Tibial nerve (tissue), 4 donors: ENCODE measurements at regions not wholly inside any gene's neighbourhood (a gene's known extent, or its start where the extent isn't known, plus 50 kb on each side); places are given as distances from the start of the nearest gene placed in this dataset.

Experiments
- DNase-seq, 2 donors: peaks; one replicate each; pipeline ENCODE4 v3.0.0-alpha.2; 2019; ENCODE audit warnings: low spot score in 2 of 2
- H3K27ac ChIP-seq, 4 donors: fragments of 200-600 bp; sonication (generic) in 3 of 4; one replicate each; pipeline ENCODE4 v1.5.1; 2017 to 2019; ENCODE audit warnings: mild to moderate bottlenecking in 1 of 4
- H3K27me3 ChIP-seq, 2 donors: fragments of 200-600 bp; sonication (generic) in 1 of 2; one replicate each; pipeline versions ENCODE4 v1.5.1 to v1.6.0; 2017 to 2019
- H3K36me3 ChIP-seq, 3 donors: fragments of 200-600 bp; sonication (generic); one replicate each; pipeline ENCODE4 v1.5.1; 2018 to 2019
- H3K4me1 ChIP-seq, 4 donors: fragments of 200-600 bp; sonication (generic) in 3 of 4; one replicate each; pipeline ENCODE4 v1.5.1; 2017 to 2019
- H3K4me3 ChIP-seq, 4 donors: fragments of 200-600 bp; sonication (generic) in 3 of 4; one replicate each; pipeline ENCODE4 v1.5.1; 2017 to 2019; ENCODE audit warnings: mild to moderate bottlenecking in 1 of 4, moderate library complexity in 1 of 4
- H3K9me3 ChIP-seq, 4 donors: fragments of 200-600 bp; sonication (generic) in 3 of 4; one replicate each; pipeline ENCODE4 v1.5.1; 2017 to 2019
- EP300 ChIP-seq, 2 donors: sonication (generic); formaldehyde crosslinking; IDR thresholded peaks; one replicate each; pipeline ENCODE4 v1.6.1; 2017; ENCODE audit warnings: antibody characterized with exemption in 2 of 2, mild to moderate bottlenecking in 1 of 2
- POLR2A ChIP-seq, 2 donors: fragments of 450-650 bp; IDR thresholded peaks; one replicate each; pipeline ENCODE4 v1.6.1; 2017; ENCODE audit warnings: antibody characterized with exemption in 2 of 2, mild to moderate bottlenecking in 2 of 2, moderate library complexity in 2 of 2
- WGBS, 2 donors: methylation state at CpG; one replicate each; pipeline ENCODE4 v1.1.5; 2018; 5-methylcytosine and 5-hydroxymethylcytosine counted together
- TF ChIP-seq, protein P1 (sequence below), 5 experiments: fragments of 200-600 bp in 3 of 5; fragments of 450-650 bp in 2 of 5; sonication (generic) in 3 of 5; IDR thresholded peaks; one replicate each; pipeline ENCODE4 v1.5.1; 2016 to 2019; ENCODE audit warnings: antibody characterized with exemption in 5 of 5, mild to moderate bottlenecking in 3 of 5, moderate library complexity in 2 of 5

DNA sequence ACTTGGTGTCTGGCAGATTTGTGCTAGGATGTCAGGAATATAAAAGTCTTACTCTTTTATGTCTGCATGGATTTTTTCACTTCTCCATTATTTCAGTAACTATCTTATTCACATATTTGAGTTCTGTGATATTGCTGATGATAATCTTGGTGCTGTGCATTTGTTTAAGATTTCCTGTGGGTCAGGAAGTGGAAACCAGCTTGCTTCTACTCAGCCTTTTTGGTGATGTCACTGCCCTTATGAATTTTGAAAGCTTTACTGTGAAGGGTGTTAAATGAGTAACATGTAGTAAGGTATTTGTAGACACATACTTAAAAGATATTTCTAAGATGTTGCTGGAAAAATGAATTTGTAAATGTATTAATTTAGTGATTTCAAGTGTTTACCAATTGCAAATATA is 69.5 kb upstream of the VOPP1 start:
- Histone ChIP-seq H3K27ac (no peak overlapping the region), H3K27me3 (no peaks in the 10 kb centered on the region), H3K9me3 (peaks cover 0 to 11% (median 0%) of the 10 kb centered on the region in 4 donors), H3K4me1 (no peaks in the 10 kb centered on the region), H3K36me3 (no peaks in the 10 kb centered on the region), H3K4me3 (no peak overlapping the region)
- no peak for DNase-seq
- no peak for TF ChIP-seq POLR2A (IDR thresholded peaks at IDR 0.05)

DNA sequence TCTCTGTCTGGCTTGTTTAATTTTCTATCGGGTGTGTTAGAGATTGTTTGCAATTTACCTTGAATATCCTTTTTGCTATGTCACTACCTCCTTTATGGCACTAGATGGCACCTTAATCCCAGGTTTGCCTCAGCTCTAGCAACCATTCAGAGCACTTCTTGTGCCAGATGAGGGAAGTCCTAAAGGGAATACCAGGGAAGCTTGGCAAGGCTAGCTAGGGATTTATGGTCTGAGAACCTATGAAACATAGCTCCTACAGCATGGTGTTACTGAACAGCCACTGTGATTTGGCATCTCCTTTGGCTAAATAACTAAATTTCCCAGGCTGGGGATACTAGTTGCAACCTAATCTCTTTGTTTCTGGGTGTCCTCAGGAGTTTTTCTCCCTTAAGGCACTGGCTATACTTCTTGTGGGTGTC is 69.0 kb upstream of the VOPP1 start:
- Histone ChIP-seq H3K9me3 (peaks cover 0 to 11% (median 0%) of the 10 kb centered on the region in 4 donors), H3K27ac (no peak overlapping the region), H3K4me1 (no peaks in the 10 kb centered on the region), H3K27me3 (no peaks in the 10 kb centered on the region), H3K36me3 (no peaks in the 10 kb centered on the region), H3K4me3 (no peak overlapping the region)
- TF ChIP-seq EP300 (IDR thresholded peaks at IDR 0.05) (no peak), POLR2A (IDR thresholded peaks at IDR 0.05) (no peak)
- TF ChIP-seq, protein P1, sequence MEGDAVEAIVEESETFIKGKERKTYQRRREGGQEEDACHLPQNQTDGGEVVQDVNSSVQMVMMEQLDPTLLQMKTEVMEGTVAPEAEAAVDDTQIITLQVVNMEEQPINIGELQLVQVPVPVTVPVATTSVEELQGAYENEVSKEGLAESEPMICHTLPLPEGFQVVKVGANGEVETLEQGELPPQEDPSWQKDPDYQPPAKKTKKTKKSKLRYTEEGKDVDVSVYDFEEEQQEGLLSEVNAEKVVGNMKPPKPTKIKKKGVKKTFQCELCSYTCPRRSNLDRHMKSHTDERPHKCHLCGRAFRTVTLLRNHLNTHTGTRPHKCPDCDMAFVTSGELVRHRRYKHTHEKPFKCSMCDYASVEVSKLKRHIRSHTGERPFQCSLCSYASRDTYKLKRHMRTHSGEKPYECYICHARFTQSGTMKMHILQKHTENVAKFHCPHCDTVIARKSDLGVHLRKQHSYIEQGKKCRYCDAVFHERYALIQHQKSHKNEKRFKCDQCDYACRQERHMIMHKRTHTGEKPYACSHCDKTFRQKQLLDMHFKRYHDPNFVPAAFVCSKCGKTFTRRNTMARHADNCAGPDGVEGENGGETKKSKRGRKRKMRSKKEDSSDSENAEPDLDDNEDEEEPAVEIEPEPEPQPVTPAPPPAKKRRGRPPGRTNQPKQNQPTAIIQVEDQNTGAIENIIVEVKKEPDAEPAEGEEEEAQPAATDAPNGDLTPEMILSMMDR (IDR thresholded peaks at IDR 0.05): peak; percentile 38 to 70 (median 55)
- DNase-seq: peak in 1 of 2 donors; percentile 8
- 3 to 9% methylated on average over 1 of the region's 1 CpG for WGBS, 2 donors

DNA sequence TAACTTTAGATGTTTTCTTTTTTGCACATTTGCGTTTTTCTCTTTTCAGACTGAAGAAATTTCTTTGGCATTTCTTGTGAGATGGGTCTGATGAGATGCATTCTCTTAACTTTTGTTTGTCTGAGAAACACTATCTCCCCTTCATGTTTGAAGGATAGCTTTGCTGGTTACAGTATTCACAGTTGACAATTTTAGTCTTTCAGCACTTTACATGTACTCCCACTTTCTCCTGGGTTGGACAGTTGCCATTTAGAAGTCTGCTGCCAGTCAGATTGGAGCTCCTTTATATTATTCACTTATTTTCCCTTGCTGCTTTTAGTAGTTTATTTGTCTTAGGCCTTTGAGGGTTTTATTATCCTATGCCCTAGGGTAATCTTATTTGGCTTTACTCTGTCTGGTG is 67.3 kb upstream of the VOPP1 start:
- no peaks in the 10 kb centered on the region for H3K36me3 ChIP-seq
- H3K27ac ChIP-seq: no peak overlapping the region
- H3K27me3 ChIP-seq: no peaks in the 10 kb centered on the region
- no peaks in the 10 kb centered on the region for H3K4me1 ChIP-seq
- WGBS, 2 donors: 87 to 97% methylated on average over 1 of the region's 1 CpG
- peaks cover 0 to 11% (median 0%) of the 10 kb centered on the region in 4 donors for H3K9me3 ChIP-seq
- no peak for DNase-seq
- TF ChIP-seq POLR2A (IDR thresholded peaks at IDR 0.05) (no peak), EP300 (IDR thresholded peaks at IDR 0.05) (no peak)
- TF ChIP-seq, protein P1 (IDR thresholded peaks at IDR 0.05): no peak
- H3K4me3 ChIP-seq: no peak overlapping the region

DNA sequence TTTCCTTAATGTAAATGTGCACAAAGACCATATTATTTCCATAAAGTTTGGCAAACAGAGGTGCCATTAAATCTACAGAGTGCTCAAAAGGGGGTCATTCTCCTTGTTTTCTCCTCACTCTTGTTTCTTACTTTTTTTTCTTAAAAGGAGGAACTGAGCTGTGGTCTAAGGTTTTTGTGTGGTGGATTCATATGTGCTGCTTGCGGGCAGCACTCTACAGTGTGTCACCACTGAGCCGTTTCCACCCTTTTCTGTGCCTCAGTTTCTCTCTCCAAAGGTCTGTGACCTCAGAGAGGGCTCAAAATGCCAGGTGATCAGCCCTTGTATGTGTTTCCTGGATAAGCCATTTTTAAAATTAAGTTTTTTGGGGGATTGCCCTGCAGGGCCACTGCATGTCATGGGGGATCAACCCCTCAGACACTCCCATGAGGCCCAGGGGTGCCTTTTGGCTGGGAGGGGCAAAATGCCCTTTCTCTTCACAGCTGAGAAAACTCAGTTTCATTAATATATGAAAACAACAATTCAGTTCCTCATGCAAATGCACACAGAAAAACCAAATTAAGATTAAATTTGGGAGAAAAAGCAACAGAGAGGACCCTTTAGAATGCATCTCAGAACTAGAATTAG is 56.9 kb upstream of the VOPP1 start:
- H3K36me3 ChIP-seq: no peaks in the 10 kb centered on the region
- H3K27ac ChIP-seq: no peak overlapping the region
- 30 to 51% methylated on average over 2 of the region's 2 CpGs for WGBS, 2 donors
- no peak for DNase-seq
- TF ChIP-seq, protein P1 (IDR thresholded peaks at IDR 0.05): no peak
- TF ChIP-seq POLR2A (IDR thresholded peaks at IDR 0.05): no peak
- TF ChIP-seq EP300 (IDR thresholded peaks at IDR 0.05): no peak
- no peaks in the 10 kb centered on the region for H3K4me1 ChIP-seq
- H3K4me3 ChIP-seq: no peak overlapping the region
- H3K9me3 ChIP-seq: peaks cover 0 to 4% (median 0%) of the 10 kb centered on the region in 4 donors
- no peaks in the 10 kb centered on the region for H3K27me3 ChIP-seq

DNA sequence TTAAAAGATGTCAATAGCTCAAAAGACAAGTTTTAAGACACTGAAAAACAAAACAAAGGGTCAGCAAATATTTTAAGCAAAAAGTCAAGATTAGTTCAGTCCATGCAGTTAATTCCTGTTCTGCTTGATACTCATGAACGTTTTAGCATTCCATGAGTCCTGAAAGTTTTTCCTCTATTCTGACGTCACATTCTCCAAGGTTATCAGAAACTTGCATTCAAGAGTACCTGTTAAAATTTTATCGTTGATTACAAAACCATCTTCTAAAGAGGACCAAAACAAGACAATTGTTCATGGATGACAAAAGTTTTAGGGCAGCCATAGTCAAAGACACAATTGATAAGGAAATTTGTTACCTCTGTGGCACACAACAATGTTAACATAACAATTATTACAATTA is 52.5 kb upstream of the VOPP1 start:
- Histone ChIP-seq H3K36me3 (no peaks in the 10 kb centered on the region), H3K27ac (no peak overlapping the region), H3K27me3 (no peaks in the 10 kb centered on the region), H3K4me3 (no peak overlapping the region), H3K9me3 (peaks cover 0 to 5% (median 0%) of the 10 kb centered on the region in 4 donors), H3K4me1 (no peaks in the 10 kb centered on the region)
- TF ChIP-seq POLR2A (IDR thresholded peaks at IDR 0.05) (no peak), EP300 (IDR thresholded peaks at IDR 0.05) (no peak)
- TF ChIP-seq, protein P1 (IDR thresholded peaks at IDR 0.05): no peak
- 83 to 90% methylated on average over 3 of the region's 3 CpGs for WGBS, 2 donors
- no peak for DNase-seq
